ENCODE measurements at regions not wholly inside any gene's neighbourhood (a gene's known extent, or its start where the extent isn't known, plus 50 kb on each side); places are given as distances from the start of the nearest gene placed in this dataset.
A peak's percentile ranks its signal among the peaks of the same experiment; 100 is the strongest.

DNA sequence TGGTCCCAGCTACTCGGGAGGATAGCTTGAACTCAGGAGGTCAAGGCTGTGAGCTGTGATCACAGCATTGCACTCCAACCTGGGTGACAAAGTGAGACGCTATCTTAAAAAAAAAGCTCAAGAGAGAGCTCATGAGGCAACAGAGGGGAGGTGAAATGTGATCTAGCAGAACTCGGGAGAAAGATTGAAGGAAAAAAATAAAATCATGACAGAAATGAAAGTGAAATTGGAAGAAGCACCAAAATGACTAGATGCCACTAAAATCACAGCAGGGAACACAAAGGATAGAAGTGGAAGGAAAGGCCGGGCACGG lies 109.4 kb upstream of the BNIP2 start:
- Mint-ChIP-seq H3K4me1 (peaks cover 18% of the 10 kb centered on the region), H3K4me3 (no peak overlapping the region), H3K9me3 (peaks cover 2% of the 10 kb centered on the region), H3K36me3 (ENCODE audit: low read depth) (no peaks in the 10 kb centered on the region), H3K27me3 (ENCODE audit: low read depth) (peaks cover 21% of the 10 kb centered on the region), H3K27ac (no peak overlapping the region)
- TF ChIP-seq CTCF (IDR thresholded peaks at IDR 0.05; ENCODE audit: unreplicated experiment in 3 of 3): no peak

DNA sequence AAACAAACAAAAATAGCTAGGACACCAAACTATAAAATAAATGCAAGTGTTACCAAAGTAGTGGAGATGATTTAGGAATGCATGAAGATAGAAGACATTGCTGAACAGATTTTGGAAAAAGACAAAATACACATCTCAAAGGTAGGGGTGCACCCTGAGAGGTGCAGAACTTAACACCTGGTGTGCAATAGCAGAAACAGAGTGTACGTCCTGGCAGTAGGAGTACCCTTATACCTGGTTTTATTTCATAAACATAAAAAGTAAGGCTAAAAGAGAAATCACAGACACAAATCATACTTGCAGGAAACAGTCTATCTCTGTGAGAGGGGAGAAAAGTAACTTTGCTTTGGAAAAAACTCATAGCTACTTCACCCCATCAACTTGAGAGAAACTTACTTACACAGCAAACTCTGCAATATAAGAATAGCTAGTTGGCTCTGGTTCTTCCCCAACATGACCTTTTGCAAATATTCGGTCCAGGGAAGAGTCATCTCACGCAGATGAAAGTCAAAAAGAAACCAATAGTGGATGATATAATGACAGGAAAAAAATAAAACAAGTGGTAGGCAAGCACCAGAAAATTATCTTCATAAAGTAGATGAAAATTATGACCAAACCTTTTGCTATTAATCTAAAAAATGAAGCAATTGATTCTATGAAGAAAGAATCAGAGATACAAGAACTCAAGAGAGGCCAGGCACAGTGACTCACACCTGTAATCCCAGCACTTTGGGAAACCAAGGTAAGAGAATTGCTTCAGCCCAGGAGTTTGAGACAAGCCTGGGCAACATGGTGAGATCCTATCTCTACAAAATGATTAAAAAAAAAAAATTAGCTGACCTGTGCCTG lies 108.9 kb upstream of the BNIP2 start:
- peaks cover 16% of the 10 kb centered on the region for H3K27me3 Mint-ChIP-seq (ENCODE audit: low read depth)
- no peaks in the 10 kb centered on the region for H3K36me3 Mint-ChIP-seq (ENCODE audit: low read depth)
- peaks cover 18% of the 10 kb centered on the region for H3K4me1 Mint-ChIP-seq
- no peak overlapping the region for H3K4me3 Mint-ChIP-seq
- H3K27ac Mint-ChIP-seq: no peak overlapping the region
- TF ChIP-seq CTCF (IDR thresholded peaks at IDR 0.05; ENCODE audit: unreplicated experiment in 3 of 3): no peak
- H3K9me3 Mint-ChIP-seq: peaks cover under 1% of the 10 kb centered on the region

- no peaks in the 10 kb centered on the region for H3K9me3 Mint-ChIP-seq
- H3K4me1 Mint-ChIP-seq: peaks cover 20% of the 10 kb centered on the region
- no peak for TF ChIP-seq CTCF (IDR thresholded peaks at IDR 0.05; ENCODE audit: unreplicated experiment in 3 of 3)
- peak overlapping the region in 1 of 3 experiments; percentile 1 for H3K4me3 Mint-ChIP-seq
- H3K27ac Mint-ChIP-seq: peak overlapping the region in 1 of 3 experiments; percentile 26
- no peaks in the 10 kb centered on the region for H3K36me3 Mint-ChIP-seq (ENCODE audit: low read depth)
- H3K27me3 Mint-ChIP-seq (ENCODE audit: low read depth): peaks cover 18% of the 10 kb centered on the region
Measured at GRCh38 chr15:59794229-59794886, 105.2 kb upstream of the BNIP2 start.

- Mint-ChIP-seq H3K36me3 (ENCODE audit: low read depth) (no peaks in the 10 kb centered on the region), H3K27me3 (ENCODE audit: low read depth) (peaks cover 11% of the 10 kb centered on the region), H3K4me1 (peaks cover 20% of the 10 kb centered on the region), H3K9me3 (no peaks in the 10 kb centered on the region), H3K27ac (no peak overlapping the region), H3K4me3 (no peak overlapping the region)
- TF ChIP-seq CTCF (IDR thresholded peaks at IDR 0.05; ENCODE audit: unreplicated experiment in 3 of 3): no peak
Measured at GRCh38 chr15:59792359-59792758, 103.2 kb upstream of the BNIP2 start.

- no peaks in the 10 kb centered on the region for H3K36me3 Mint-ChIP-seq (ENCODE audit: low read depth)
- H3K4me1 Mint-ChIP-seq: peaks cover 20% of the 10 kb centered on the region
- TF ChIP-seq CTCF (IDR thresholded peaks at IDR 0.05; ENCODE audit: unreplicated experiment in 3 of 3): no peak
- H3K27me3 Mint-ChIP-seq (ENCODE audit: low read depth): peaks cover 11% of the 10 kb centered on the region
- H3K9me3 Mint-ChIP-seq: no peaks in the 10 kb centered on the region
- H3K27ac Mint-ChIP-seq: no peak overlapping the region
- no peak overlapping the region for H3K4me3 Mint-ChIP-seq
Measured at GRCh38 chr15:59791755-59792154, 102.6 kb upstream of the BNIP2 start.
